Breast epithelium (tissue), 4 donors: ENCODE measurements at regions not wholly inside any gene's neighbourhood (a gene's known extent, or its start where the extent isn't known, plus 50 kb on each side); places are given as distances from the start of the nearest gene placed in this dataset.

Source experiments
- DNase-seq, 2 donors: peaks; one replicate each; pipeline ENCODE4 v3.0.0-alpha.2; 2019; ENCODE audit warnings: low spot score in 2 of 2
- H3K27ac ChIP-seq, 2 donors: fragments of 200-600 bp; sonication (generic) in 1 of 2; one replicate each; pipeline ENCODE4 v1.5.1; 2016 to 2019; ENCODE audit warnings: mild to moderate bottlenecking in 1 of 2
- H3K27me3 ChIP-seq, 2 donors: fragments of 200-600 bp; sonication (generic) in 1 of 2; one replicate each; pipeline versions ENCODE4 v1.5.1 to v1.6.0; 2017 to 2019; ENCODE audit warnings: control low read depth in 1 of 2, mild to moderate bottlenecking in 1 of 2
- H3K36me3 ChIP-seq: fragments of 200-600 bp; one replicate; pipeline ENCODE4 v1.5.1; 2019
- H3K4me1 ChIP-seq, 2 donors: fragments of 200-600 bp; sonication (generic); one replicate each; pipeline ENCODE4 v1.5.1; 2016 to 2019; ENCODE audit warnings: control low read depth in 1 of 2
- H3K4me3 ChIP-seq, 3 donors: fragments of 200-600 bp; sonication (generic); 1 replicate in 2 of 3; 2 replicates in 1 of 3; pipeline ENCODE4 v1.5.1; 2016 to 2019; ENCODE audit warnings: mild to moderate bottlenecking in 3 of 3, moderate library complexity in 2 of 3
- H3K9me3 ChIP-seq, 2 donors: fragments of 200-600 bp; sonication (generic) in 1 of 2; one replicate each; pipeline ENCODE4 v1.5.1; 2016 to 2019; ENCODE audit warnings: control low read depth in 1 of 2
- CTCF ChIP-seq, 3 donors: fragments of 450-650 bp; IDR thresholded peaks; one replicate each; pipeline ENCODE4 v1.5.1; 2016 to 2017; ENCODE audit warnings: antibody characterized with exemption in 3 of 3, mild to moderate bottlenecking in 3 of 3, moderate library complexity in 3 of 3
- POLR2A ChIP-seq: fragments of 450-650 bp; IDR thresholded peaks from one replicate; pipeline ENCODE4 v1.6.1; 2016; ENCODE audit warnings: antibody characterized with exemption, mild to moderate bottlenecking, moderate library complexity
- POLR2AphosphoS5 ChIP-seq, 3 donors: sonication (generic); formaldehyde crosslinking; IDR thresholded peaks; one replicate each; pipeline ENCODE4 v1.6.1; 2017; ENCODE audit warnings: antibody characterized with exemption in 3 of 3
- intact Hi-C: fragments of 100-400 bp; cut with DNase I; formaldehyde crosslinking; loops from one replicate; pipeline ENCODE4 v1.15.1; 2023; ENCODE audit warnings: low total_unique reads

GRCh38 chr3:103048068-103048722, 613.4 kb downstream of the ZPLD1 start:
- Histone ChIP-seq H3K27me3 (no peaks in the 10 kb centered on the region), H3K9me3 (no peaks in the 10 kb centered on the region), H3K4me1 (no peaks in the 10 kb centered on the region), H3K27ac (no peak overlapping the region), H3K4me3 (no peak overlapping the region), H3K36me3 (no peaks in the 10 kb centered on the region)
- DNase-seq: no peak
- intact Hi-C loops: no loop called here
- no peak for TF ChIP-seq CTCF (IDR thresholded peaks at IDR 0.05)
- TF ChIP-seq POLR2AphosphoS5 (IDR thresholded peaks at IDR 0.05): no peak
- no peak for TF ChIP-seq POLR2A

- TF ChIP-seq POLR2AphosphoS5 (IDR thresholded peaks at IDR 0.05): no peak
- no peak for TF ChIP-seq CTCF (IDR thresholded peaks at IDR 0.05)
- TF ChIP-seq POLR2A: no peak
- no peaks in the 10 kb centered on the region for H3K27me3 ChIP-seq
- intact Hi-C loops: no loop called here
- H3K4me3 ChIP-seq: no peak overlapping the region
- peak in 1 of 2 donors; percentile 18 for DNase-seq
- H3K4me1 ChIP-seq: no peaks in the 10 kb centered on the region
- H3K9me3 ChIP-seq: no peaks in the 10 kb centered on the region
- H3K36me3 ChIP-seq: no peaks in the 10 kb centered on the region
- no peak overlapping the region for H3K27ac ChIP-seq
Measured at GRCh38 chr3:103052236-103052830, 617.5 kb downstream of the ZPLD1 start.

GRCh38 chr3:103055021-103055520, 620.3 kb downstream of the ZPLD1 start:
- H3K4me1 ChIP-seq: no peaks in the 10 kb centered on the region
- H3K36me3 ChIP-seq: no peaks in the 10 kb centered on the region
- no peaks in the 10 kb centered on the region for H3K9me3 ChIP-seq
- H3K27me3 ChIP-seq: no peaks in the 10 kb centered on the region
- DNase-seq: no peak
- intact Hi-C loops: no loop called here
- H3K4me3 ChIP-seq: no peak overlapping the region
- no peak for TF ChIP-seq CTCF (IDR thresholded peaks at IDR 0.05)
- TF ChIP-seq POLR2A: no peak
- TF ChIP-seq POLR2AphosphoS5 (IDR thresholded peaks at IDR 0.05): no peak
- H3K27ac ChIP-seq: no peak overlapping the region

GRCh38 chr3:103056542-103056941, 621.7 kb downstream of the ZPLD1 start:
- no peaks in the 10 kb centered on the region for H3K36me3 ChIP-seq
- intact Hi-C loops: no loop called here
- DNase-seq: no peak
- no peaks in the 10 kb centered on the region for H3K4me1 ChIP-seq
- no peak overlapping the region for H3K4me3 ChIP-seq
- H3K9me3 ChIP-seq: no peaks in the 10 kb centered on the region
- TF ChIP-seq POLR2A (no peak), POLR2AphosphoS5 (IDR thresholded peaks at IDR 0.05) (no peak), CTCF (IDR thresholded peaks at IDR 0.05) (no peak)
- no peaks in the 10 kb centered on the region for H3K27me3 ChIP-seq
- H3K27ac ChIP-seq: no peak overlapping the region

- intact Hi-C loops: no loop called here
- TF ChIP-seq POLR2A (no peak), POLR2AphosphoS5 (IDR thresholded peaks at IDR 0.05) (no peak), CTCF (IDR thresholded peaks at IDR 0.05) (no peak)
Measured at GRCh38 chr3:103057003-103057402, 622.2 kb downstream of the ZPLD1 start.

More at GRCh38 chr3:103057003-103057402, 622.2 kb downstream of the ZPLD1 start:
- no peak for DNase-seq
- Histone ChIP-seq H3K4me1 (no peaks in the 10 kb centered on the region), H3K9me3 (no peaks in the 10 kb centered on the region), H3K4me3 (no peak overlapping the region), H3K36me3 (no peaks in the 10 kb centered on the region), H3K27ac (no peak overlapping the region), H3K27me3 (no peaks in the 10 kb centered on the region)
